ENCODE measurements at regions not wholly inside any gene's neighbourhood (a gene's known extent, or its start where the extent isn't known, plus 50 kb on each side); places are given as distances from the start of the nearest gene placed in this dataset.

DNA sequence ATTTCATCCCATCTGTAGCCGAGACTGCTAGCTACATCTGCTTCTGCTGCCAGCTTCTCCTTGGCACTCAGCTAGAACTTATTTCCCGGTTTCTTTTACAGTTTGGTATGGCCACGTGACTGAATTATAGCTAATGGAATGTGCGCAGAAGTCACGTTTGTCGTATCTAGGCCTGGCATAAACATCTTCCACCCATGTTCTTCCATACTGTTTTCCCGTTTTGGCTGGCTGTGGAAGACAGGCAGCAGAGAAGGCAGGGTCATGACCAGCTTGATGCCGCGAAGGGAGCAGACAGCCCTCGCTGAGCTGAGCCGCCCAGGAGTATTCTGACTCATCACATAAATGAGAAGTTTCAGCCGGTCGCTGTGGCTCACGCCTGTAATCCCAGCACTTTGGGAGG lies 186.7 kb downstream of the RFC3 start:
- no peaks in the 10 kb centered on the region for H4K20me1 ChIP-seq
- no peaks in the 10 kb centered on the region for H3K4me1 ChIP-seq
- H3K4me3 ChIP-seq = no peak overlapping the region
- no peaks in the 10 kb centered on the region for H3K36me3 ChIP-seq
- H3K27ac ChIP-seq = no peak overlapping the region
- no peaks in the 10 kb centered on the region for H3K27me3 ChIP-seq
- no peaks in the 10 kb centered on the region for H3K9me3 ChIP-seq (replicated peaks in 1 of 11)
- no peak overlapping the region for H3K4me2 ChIP-seq
- H3K9ac ChIP-seq = no peak overlapping the region
- no peak for TF ChIP-seq Cebpa-rat (IDR thresholded peaks at IDR 0.05)

GRCh38 chr13:34006011-34006410 lies 188.1 kb downstream of the RFC3 start:
- Histone ChIP-seq H3K36me3 (no peaks in the 10 kb centered on the region), H3K9ac (no peak overlapping the region), H3K4me2 (no peak overlapping the region), H3K9me3 (replicated peaks in 1 of 11) (no peaks in the 10 kb centered on the region), H3K4me3 (no peak overlapping the region), H3K4me1 (no peaks in the 10 kb centered on the region), H3K27ac (no peak overlapping the region), H3K27me3 (no peaks in the 10 kb centered on the region), H4K20me1 (no peaks in the 10 kb centered on the region)
- TF ChIP-seq Cebpa-rat (IDR thresholded peaks at IDR 0.05) = no peak

DNA sequence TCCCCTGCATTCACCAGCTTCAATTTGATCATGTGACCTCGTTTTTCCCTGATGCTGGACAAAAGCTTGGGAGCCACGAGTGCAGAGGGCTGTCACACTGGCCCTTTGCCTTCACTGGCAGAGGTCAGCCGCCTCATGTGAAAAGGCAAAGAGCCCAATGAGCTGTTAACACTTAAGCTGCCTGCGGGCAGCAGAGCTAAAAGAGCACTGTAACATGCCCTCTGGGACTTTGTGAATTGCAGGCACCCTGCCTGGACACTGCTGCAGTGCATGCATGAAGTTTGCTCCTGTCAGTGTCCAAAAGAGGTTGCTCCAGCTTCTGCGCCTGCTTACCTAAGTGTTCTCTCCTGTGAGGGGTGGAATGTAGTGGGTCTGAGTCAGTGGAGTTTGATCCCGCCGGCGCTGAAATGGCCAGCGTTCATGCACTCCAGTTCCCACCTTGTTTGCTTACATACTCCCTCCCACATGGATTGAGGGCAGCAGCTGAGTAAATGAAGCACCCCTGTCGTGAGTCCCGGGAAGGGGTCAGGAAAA lies 193.7 kb downstream of the RFC3 start:
- Histone ChIP-seq H3K4me3 (no peak overlapping the region), H3K27ac (no peak overlapping the region), H3K4me2 (no peak overlapping the region), H3K27me3 (no peaks in the 10 kb centered on the region), H3K4me1 (no peaks in the 10 kb centered on the region), H3K36me3 (no peaks in the 10 kb centered on the region), H3K9me3 (replicated peaks in 1 of 11) (no peaks in the 10 kb centered on the region), H4K20me1 (no peaks in the 10 kb centered on the region), H3K9ac (no peak overlapping the region)
- TF ChIP-seq Cebpa-rat (IDR thresholded peaks at IDR 0.05) = no peak

- H4K20me1 ChIP-seq = no peaks in the 10 kb centered on the region
- H3K27me3 ChIP-seq = no peaks in the 10 kb centered on the region
- TF ChIP-seq Cebpa-rat (IDR thresholded peaks at IDR 0.05) = no peak
- H3K4me3 ChIP-seq = no peak overlapping the region
- no peaks in the 10 kb centered on the region for H3K9me3 ChIP-seq (replicated peaks in 1 of 11)
- H3K36me3 ChIP-seq = no peaks in the 10 kb centered on the region
- H3K27ac ChIP-seq = no peak overlapping the region
- H3K4me1 ChIP-seq = no peaks in the 10 kb centered on the region
- no peak overlapping the region for H3K4me2 ChIP-seq
- no peak overlapping the region for H3K9ac ChIP-seq
Measured at GRCh38 chr13:34012382-34012781, 194.4 kb downstream of the RFC3 start.

DNA sequence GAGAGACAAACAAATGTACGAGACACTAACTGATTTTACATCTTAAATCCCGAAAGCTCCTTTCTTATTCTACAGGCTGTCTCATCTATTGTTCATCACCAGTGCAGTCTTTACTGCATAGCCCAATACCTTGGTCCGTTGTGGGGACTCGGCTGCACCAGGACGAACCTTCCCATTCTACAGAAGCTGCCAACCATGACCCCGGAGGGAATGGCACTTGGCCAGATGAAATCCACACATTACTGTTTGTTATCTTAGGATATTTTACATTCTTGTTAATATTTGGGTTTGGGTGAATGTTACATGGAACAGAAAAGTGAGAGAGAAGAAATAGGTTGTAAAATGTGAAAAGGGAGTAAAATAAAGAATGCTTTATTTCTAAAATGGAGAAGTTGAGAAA lies 195.1 kb downstream of the RFC3 start:
- H4K20me1 ChIP-seq = no peaks in the 10 kb centered on the region
- no peaks in the 10 kb centered on the region for H3K4me1 ChIP-seq
- H3K27me3 ChIP-seq = no peaks in the 10 kb centered on the region
- no peak overlapping the region for H3K27ac ChIP-seq
- no peaks in the 10 kb centered on the region for H3K36me3 ChIP-seq
- no peak overlapping the region for H3K9ac ChIP-seq
- H3K4me3 ChIP-seq = no peak overlapping the region
- no peaks in the 10 kb centered on the region for H3K9me3 ChIP-seq (replicated peaks in 1 of 11)
- no peak overlapping the region for H3K4me2 ChIP-seq
- TF ChIP-seq Cebpa-rat (IDR thresholded peaks at IDR 0.05) = no peak

GRCh38 chr13:34017231-34017630 lies 199.3 kb downstream of the RFC3 start:
- no peak overlapping the region for H3K4me2 ChIP-seq
- no peaks in the 10 kb centered on the region for H4K20me1 ChIP-seq
- H3K27ac ChIP-seq = no peak overlapping the region

DNA sequence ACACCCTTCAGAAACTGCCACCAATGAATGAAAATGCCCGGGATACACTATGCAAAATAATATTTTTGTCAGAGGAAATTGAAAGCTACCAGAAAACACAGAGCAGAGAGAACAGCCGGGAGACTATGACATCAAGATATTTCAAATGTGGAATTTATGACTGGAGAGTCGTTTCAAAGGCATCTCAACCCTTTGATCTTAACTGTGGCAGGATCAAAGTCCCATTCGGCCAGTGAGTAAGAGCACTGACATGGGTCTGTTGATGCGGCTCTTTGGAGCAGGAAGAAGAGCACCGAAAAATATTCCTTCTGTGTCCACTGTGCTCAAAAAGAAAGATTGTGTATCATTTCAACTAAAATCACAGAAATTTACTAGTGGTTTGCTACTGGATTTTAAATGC lies 201.9 kb downstream of the RFC3 start:
- peaks cover 0 to 5% (median 0%) of the 10 kb centered on the region in 11 experiments; a peak in 1 of 22 replicates for H3K36me3 ChIP-seq
- no peaks in the 10 kb centered on the region for H4K20me1 ChIP-seq
- no peak overlapping the region for H3K4me2 ChIP-seq
- H3K27me3 ChIP-seq = no peaks in the 10 kb centered on the region
- H3K4me3 ChIP-seq = no peak overlapping the region
- no peak overlapping the region for H3K9ac ChIP-seq
- no peak for TF ChIP-seq Cebpa-rat (IDR thresholded peaks at IDR 0.05)
- no peak overlapping the region for H3K27ac ChIP-seq
- no peaks in the 10 kb centered on the region for H3K4me1 ChIP-seq
- peaks cover 9 to 27% (median 15%) of the 10 kb centered on the region in 11 experiments for H3K9me3 ChIP-seq (replicated peaks in 1 of 11)

More at GRCh38 chr13:34017231-34017630, 199.3 kb downstream of the RFC3 start:
- no peaks in the 10 kb centered on the region for H3K27me3 ChIP-seq
- H3K4me3 ChIP-seq = no peak overlapping the region
- no peak for TF ChIP-seq Cebpa-rat (IDR thresholded peaks at IDR 0.05)
- H3K9me3 ChIP-seq (replicated peaks in 1 of 11) = peaks cover 8 to 22% (median 14%) of the 10 kb centered on the region in 11 experiments
- no peaks in the 10 kb centered on the region for H3K4me1 ChIP-seq
- H3K36me3 ChIP-seq = peaks cover 0 to 5% (median 0%) of the 10 kb centered on the region in 11 experiments; a peak in 1 of 22 replicates
- H3K9ac ChIP-seq = no peak overlapping the region

GRCh38 chr13:34020388-34020787 lies 202.4 kb downstream of the RFC3 start:
- no peak overlapping the region for H3K4me2 ChIP-seq
- H3K9me3 ChIP-seq (replicated peaks in 1 of 11) = peaks cover 9 to 27% (median 15%) of the 10 kb centered on the region in 11 experiments
- H4K20me1 ChIP-seq = no peaks in the 10 kb centered on the region
- no peaks in the 10 kb centered on the region for H3K4me1 ChIP-seq
- H3K27me3 ChIP-seq = no peaks in the 10 kb centered on the region
- H3K4me3 ChIP-seq = no peak overlapping the region
- peaks cover 0 to 5% (median 0%) of the 10 kb centered on the region in 11 experiments; a peak in 1 of 22 replicates for H3K36me3 ChIP-seq
- no peak overlapping the region for H3K9ac ChIP-seq
- no peak overlapping the region for H3K27ac ChIP-seq
- TF ChIP-seq Cebpa-rat (IDR thresholded peaks at IDR 0.05) = no peak

DNA sequence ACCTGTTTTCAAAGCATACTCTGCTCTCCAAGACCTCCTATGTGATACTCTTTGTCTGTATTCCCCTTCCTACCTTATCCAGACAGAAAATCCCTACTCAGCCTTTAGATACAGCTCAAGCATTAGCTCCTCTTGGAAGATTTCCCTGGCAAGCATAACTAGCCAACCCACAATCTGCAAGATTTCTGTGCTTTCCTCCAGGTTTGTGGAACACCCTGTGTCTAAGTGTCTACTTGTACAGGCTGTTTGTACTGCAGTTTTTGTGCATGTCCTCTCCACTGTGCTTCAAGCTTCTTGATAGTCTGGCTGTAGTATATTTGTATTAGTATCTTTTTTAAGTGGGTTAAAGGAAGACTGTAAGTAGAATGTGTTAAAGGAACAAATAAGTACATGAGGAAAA lies 203.7 kb downstream of the RFC3 start:
- Histone ChIP-seq H3K4me1 (no peaks in the 10 kb centered on the region), H4K20me1 (no peaks in the 10 kb centered on the region), H3K4me2 (no peak overlapping the region), H3K9ac (no peak overlapping the region), H3K9me3 (replicated peaks in 1 of 11) (peaks cover 15 to 27% (median 24%) of the 10 kb centered on the region in 11 experiments), H3K27me3 (no peaks in the 10 kb centered on the region), H3K27ac (no peak overlapping the region), H3K36me3 (peaks cover 0 to 5% (median 0%) of the 10 kb centered on the region in 11 experiments; a peak in 1 of 22 replicates), H3K4me3 (no peak overlapping the region)
- TF ChIP-seq Cebpa-rat (IDR thresholded peaks at IDR 0.05) = no peak

DNA sequence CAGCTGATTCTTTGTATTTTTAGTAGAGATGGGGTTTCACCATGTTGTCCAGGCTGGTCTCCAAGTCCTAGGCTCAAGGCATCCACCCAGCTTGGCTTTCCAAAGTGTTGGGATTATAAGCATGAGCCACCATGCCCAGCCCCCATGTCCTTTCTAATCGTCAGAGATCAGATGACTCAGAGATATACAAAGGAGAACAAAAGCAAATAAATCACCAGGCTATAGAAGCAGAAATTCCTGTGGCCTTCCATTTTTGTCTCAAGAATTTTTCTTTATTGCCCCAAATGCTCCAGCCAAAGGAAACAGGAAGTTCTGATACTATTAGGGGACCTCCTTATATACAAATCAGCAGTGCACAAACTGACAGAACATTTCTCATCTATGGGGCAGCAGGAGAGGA lies 207.8 kb downstream of the RFC3 start:
- no peak overlapping the region for H3K4me2 ChIP-seq
- H3K27ac ChIP-seq = no peak overlapping the region
- peaks cover 0 to 5% (median 0%) of the 10 kb centered on the region in 11 experiments; a peak in 1 of 22 replicates for H3K36me3 ChIP-seq
- no peaks in the 10 kb centered on the region for H3K4me1 ChIP-seq
- H3K4me3 ChIP-seq = no peak overlapping the region
- no peak overlapping the region for H3K9ac ChIP-seq
- no peaks in the 10 kb centered on the region for H3K27me3 ChIP-seq
- H4K20me1 ChIP-seq = no peaks in the 10 kb centered on the region
- H3K9me3 ChIP-seq (replicated peaks in 1 of 11) = peaks cover 11 to 33% (median 25%) of the 10 kb centered on the region in 11 experiments
- TF ChIP-seq Cebpa-rat (IDR thresholded peaks at IDR 0.05) = no peak
